ENCODE measurements at regions not wholly inside any gene's neighbourhood (a gene's known extent, or its start where the extent isn't known, plus 50 kb on each side); places are given as distances from the start of the nearest gene placed in this dataset.

GRCh38 chr15:31540633-31541032 lies 214.0 kb downstream of the KLF13 start:
- no peak for DNase-seq (ENCODE audit: insufficient read length, low spot score)
- no peak for FAIRE-seq
- TF ChIP-seq POLR2A (IDR thresholded peaks at IDR 0.05; ENCODE audit: low read depth, low read length) = no peak

GRCh38 chr15:31544361-31544760 lies 217.7 kb downstream of the KLF13 start:
- FAIRE-seq (no peak), DNase-seq (ENCODE audit: insufficient read length, low spot score) (no peak)
- no peak for TF ChIP-seq POLR2A (IDR thresholded peaks at IDR 0.05; ENCODE audit: low read depth, low read length)

GRCh38 chr15:31545257-31545656 lies 218.6 kb downstream of the KLF13 start:
- DNase-seq (ENCODE audit: insufficient read length, low spot score) = no peak
- no peak for TF ChIP-seq POLR2A (IDR thresholded peaks at IDR 0.05; ENCODE audit: low read depth, low read length)
- no peak for FAIRE-seq

- FAIRE-seq = no peak
- no peak for TF ChIP-seq POLR2A (IDR thresholded peaks at IDR 0.05; ENCODE audit: low read depth, low read length)
- DNase-seq (ENCODE audit: insufficient read length, low spot score) = no peak
Measured at GRCh38 chr15:31550211-31550977, 223.8 kb downstream of the KLF13 start.

- DNase-seq (ENCODE audit: insufficient read length, low spot score) (no peak), FAIRE-seq (no peak)
- no peak for TF ChIP-seq POLR2A (IDR thresholded peaks at IDR 0.05; ENCODE audit: low read depth, low read length)
Measured at GRCh38 chr15:31551323-31551722, 224.7 kb downstream of the KLF13 start.

GRCh38 chr15:31552482-31553099 lies 226.0 kb downstream of the KLF13 start:
- no peak for TF ChIP-seq POLR2A (IDR thresholded peaks at IDR 0.05; ENCODE audit: low read depth, low read length)
- no peak for DNase-seq (ENCODE audit: insufficient read length, low spot score)

GRCh38 chr15:31554261-31554660 lies 227.6 kb downstream of the KLF13 start:
- no peak for TF ChIP-seq POLR2A (IDR thresholded peaks at IDR 0.05; ENCODE audit: low read depth, low read length)
- no peak for FAIRE-seq
- peak; percentile 41 for DNase-seq (ENCODE audit: insufficient read length, low spot score)

More at GRCh38 chr15:31552482-31553099, 226.0 kb downstream of the KLF13 start:
- FAIRE-seq = no peak

- no peak for TF ChIP-seq POLR2A (IDR thresholded peaks at IDR 0.05; ENCODE audit: low read depth, low read length)
- DNase-seq (ENCODE audit: insufficient read length, low spot score) = no peak
- FAIRE-seq = no peak
Measured at GRCh38 chr15:31555022-31555421, 228.4 kb downstream of the KLF13 start.

- no peak for FAIRE-seq
- DNase-seq (ENCODE audit: insufficient read length, low spot score) = no peak
- TF ChIP-seq POLR2A (IDR thresholded peaks at IDR 0.05; ENCODE audit: low read depth, low read length) = no peak
Measured at GRCh38 chr15:31556494-31557150, 230.0 kb downstream of the KLF13 start.

GRCh38 chr15:31557899-31558298 lies 231.3 kb downstream of the KLF13 start:
- FAIRE-seq (no peak), DNase-seq (ENCODE audit: insufficient read length, low spot score) (no peak)
- no peak for TF ChIP-seq POLR2A (IDR thresholded peaks at IDR 0.05; ENCODE audit: low read depth, low read length)

GRCh38 chr15:31558840-31559239 lies 232.2 kb downstream of the KLF13 start:
- no peak for TF ChIP-seq POLR2A (IDR thresholded peaks at IDR 0.05; ENCODE audit: low read depth, low read length)
- DNase-seq (ENCODE audit: insufficient read length, low spot score) (no peak), FAIRE-seq (no peak)

- TF ChIP-seq POLR2A (IDR thresholded peaks at IDR 0.05; ENCODE audit: low read depth, low read length) = no peak
- no peak for FAIRE-seq
- DNase-seq (ENCODE audit: insufficient read length, low spot score) = no peak
Measured at GRCh38 chr15:31559786-31560185, 233.2 kb downstream of the KLF13 start.

- FAIRE-seq (no peak), DNase-seq (ENCODE audit: insufficient read length, low spot score) (no peak)
- no peak for TF ChIP-seq POLR2A (IDR thresholded peaks at IDR 0.05; ENCODE audit: low read depth, low read length)
Measured at GRCh38 chr15:31560643-31561042, 234.0 kb downstream of the KLF13 start.

- TF ChIP-seq POLR2A (IDR thresholded peaks at IDR 0.05; ENCODE audit: low read depth, low read length) = no peak
- DNase-seq (ENCODE audit: insufficient read length, low spot score) = no peak
- no peak for FAIRE-seq
Measured at GRCh38 chr15:31561156-31561555, 234.5 kb downstream of the KLF13 start.

- DNase-seq (ENCODE audit: insufficient read length, low spot score) (no peak), FAIRE-seq (no peak)
- TF ChIP-seq POLR2A (IDR thresholded peaks at IDR 0.05; ENCODE audit: low read depth, low read length) = no peak
Measured at GRCh38 chr15:31563001-31563400, 236.4 kb downstream of the KLF13 start.
